ENCODE measurements at regions not wholly inside any gene's neighbourhood (a gene's known extent, or its start where the extent isn't known, plus 50 kb on each side); places are given as distances from the start of the nearest gene placed in this dataset.

- DNase-seq = no peak
Observed at GRCh38 chr15:62757535-62757934, 285.0 kb upstream of the TPM1 start.

- DNase-seq = no peak
Observed at GRCh38 chr15:62758126-62758951, 284.2 kb upstream of the TPM1 start.

- no peak for DNase-seq
Observed at GRCh38 chr15:62758952-62759349, 283.6 kb upstream of the TPM1 start.

- no peak for DNase-seq
Observed at GRCh38 chr15:62760538-62760937, 282.0 kb upstream of the TPM1 start.

- no peak for DNase-seq
Observed at GRCh38 chr15:62765916-62766315, 276.6 kb upstream of the TPM1 start.

- DNase-seq = no peak
Observed at GRCh38 chr15:62766599-62766998, 275.9 kb upstream of the TPM1 start.

GRCh38 chr15:62769604-62770003 lies 272.9 kb upstream of the TPM1 start:
- DNase-seq = no peak

- no peak for DNase-seq
Observed at GRCh38 chr15:62770111-62770660, 272.4 kb upstream of the TPM1 start.

GRCh38 chr15:62770752-62771151 lies 271.8 kb upstream of the TPM1 start:
- DNase-seq = no peak

- no peak for DNase-seq
Observed at GRCh38 chr15:62771234-62771633, 271.3 kb upstream of the TPM1 start.

GRCh38 chr15:62773369-62774165 lies 269.0 kb upstream of the TPM1 start:
- no peak for DNase-seq

- no peak for DNase-seq
Observed at GRCh38 chr15:62775932-62776331, 266.6 kb upstream of the TPM1 start.

- no peak for DNase-seq
Observed at GRCh38 chr15:62777671-62778070, 264.9 kb upstream of the TPM1 start.

GRCh38 chr15:62779036-62779770 lies 263.3 kb upstream of the TPM1 start:
- DNase-seq = no peak

GRCh38 chr15:62779899-62780298 lies 262.6 kb upstream of the TPM1 start:
- DNase-seq = no peak

GRCh38 chr15:62781081-62781497 lies 261.5 kb upstream of the TPM1 start:
- DNase-seq = no peak

- DNase-seq = no peak
Observed at GRCh38 chr15:62782071-62782841, 260.3 kb upstream of the TPM1 start.

- DNase-seq = no peak
Observed at GRCh38 chr15:62782896-62783295, 259.7 kb upstream of the TPM1 start.

GRCh38 chr15:62783303-62783957 lies 259.1 kb upstream of the TPM1 start:
- no peak for DNase-seq

- no peak for DNase-seq
Observed at GRCh38 chr15:62785881-62786828, 256.4 kb upstream of the TPM1 start.

GRCh38 chr15:62787401-62787800 lies 255.1 kb upstream of the TPM1 start:
- DNase-seq = no peak

Data from activated naive CD4-positive, alpha-beta T cell (primary cell).